ENCODE measurements at regions not wholly inside any gene's neighbourhood (a gene's known extent, or its start where the extent isn't known, plus 50 kb on each side); places are given as distances from the start of the nearest gene placed in this dataset.

DNA sequence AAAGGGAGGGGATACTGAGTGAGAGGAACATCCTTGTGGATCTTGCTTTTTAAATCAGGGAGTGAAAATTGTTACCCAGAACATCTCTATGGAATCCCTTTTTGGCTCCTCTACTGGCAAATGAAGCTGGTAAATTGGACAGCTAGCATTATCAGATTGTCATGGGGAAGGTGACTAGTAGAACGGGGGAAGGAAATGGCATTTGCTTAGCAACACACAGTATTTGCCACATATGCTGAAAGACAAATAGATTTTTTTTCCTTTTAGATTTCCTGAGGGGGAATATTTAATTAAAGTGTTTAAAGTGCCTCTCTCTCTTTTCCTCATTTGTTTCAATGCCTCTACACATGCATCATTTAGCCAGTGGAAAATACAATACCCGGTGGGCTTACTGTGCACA lies 573.5 kb downstream of the BCKDHB start:
- Histone ChIP-seq H3K4me3 (ENCODE audit: low read depth, low read length, poor library complexity, severe bottlenecking) (no peak overlapping the region), H3K4me1 (ENCODE audit: insufficient read depth, low read length, poor library complexity, severe bottlenecking) (no peaks in the 10 kb centered on the region), H3K36me3 (ENCODE audit: insufficient read depth, low read length, poor library complexity, severe bottlenecking) (no peaks in the 10 kb centered on the region), H3K27ac (ENCODE audit: low read depth, low read length, poor library complexity, severe bottlenecking) (no peak overlapping the region), H3K27me3 (replicated peaks; ENCODE audit: insufficient read depth, low read depth, low read length, poor library complexity) (no peaks in the 10 kb centered on the region), H3K9me3 (ENCODE audit: low read depth, low read length, poor library complexity, severe bottlenecking) (peaks cover 3% of the 10 kb centered on the region)
- intact Hi-C loops (cut with micrococcal nuclease; ENCODE audit: unreplicated experiment): no loop called here
- BruUV-seq (replicated peaks): no TSS peak
- TF ChIP-seq EZH2 (IDR thresholded peaks at IDR 0.05; ENCODE audit: borderline replicate concordance, low read depth, low read length, poor library complexity, severe bottlenecking): no peak
- TF ChIP-seq, protein P1, sequence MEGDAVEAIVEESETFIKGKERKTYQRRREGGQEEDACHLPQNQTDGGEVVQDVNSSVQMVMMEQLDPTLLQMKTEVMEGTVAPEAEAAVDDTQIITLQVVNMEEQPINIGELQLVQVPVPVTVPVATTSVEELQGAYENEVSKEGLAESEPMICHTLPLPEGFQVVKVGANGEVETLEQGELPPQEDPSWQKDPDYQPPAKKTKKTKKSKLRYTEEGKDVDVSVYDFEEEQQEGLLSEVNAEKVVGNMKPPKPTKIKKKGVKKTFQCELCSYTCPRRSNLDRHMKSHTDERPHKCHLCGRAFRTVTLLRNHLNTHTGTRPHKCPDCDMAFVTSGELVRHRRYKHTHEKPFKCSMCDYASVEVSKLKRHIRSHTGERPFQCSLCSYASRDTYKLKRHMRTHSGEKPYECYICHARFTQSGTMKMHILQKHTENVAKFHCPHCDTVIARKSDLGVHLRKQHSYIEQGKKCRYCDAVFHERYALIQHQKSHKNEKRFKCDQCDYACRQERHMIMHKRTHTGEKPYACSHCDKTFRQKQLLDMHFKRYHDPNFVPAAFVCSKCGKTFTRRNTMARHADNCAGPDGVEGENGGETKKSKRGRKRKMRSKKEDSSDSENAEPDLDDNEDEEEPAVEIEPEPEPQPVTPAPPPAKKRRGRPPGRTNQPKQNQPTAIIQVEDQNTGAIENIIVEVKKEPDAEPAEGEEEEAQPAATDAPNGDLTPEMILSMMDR (conservative IDR thresholded peaks at IDR 0.05; ENCODE audit: low read depth, low read length): no peak
- CTCF ChIA-PET: no interaction called here
- no peak for DNase-seq (ENCODE audit: low spot score)
- POLR2A ChIA-PET (ENCODE audit: low non-redundant PET): no interaction called here

DNA sequence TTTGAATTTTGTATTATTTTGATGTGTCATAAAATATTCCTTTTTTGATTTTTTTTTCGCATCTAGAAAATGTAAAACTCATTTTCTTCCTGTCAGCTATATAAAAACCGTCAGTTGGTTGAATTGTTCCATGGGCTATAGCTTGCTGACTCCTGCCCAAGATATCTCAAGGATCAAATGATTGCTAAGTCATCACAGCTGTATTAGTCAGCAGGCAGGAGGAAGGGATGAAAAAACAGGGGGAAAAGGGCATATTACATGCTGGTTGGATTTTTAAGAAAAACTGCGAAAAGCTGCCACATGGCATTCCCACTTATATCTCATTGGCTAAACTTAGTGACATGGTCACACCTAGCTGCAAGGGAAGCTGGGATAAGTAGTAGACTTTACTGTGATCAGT lies 569.9 kb downstream of the BCKDHB start:
- H3K27me3 ChIP-seq (replicated peaks; ENCODE audit: insufficient read depth, low read depth, low read length, poor library complexity): no peaks in the 10 kb centered on the region
- BruUV-seq (replicated peaks): no TSS peak
- ChIA-PET POLR2A (ENCODE audit: low non-redundant PET) (no interaction called here), CTCF (no interaction called here)
- no peak overlapping the region for H3K4me3 ChIP-seq (ENCODE audit: low read depth, low read length, poor library complexity, severe bottlenecking)
- H3K9me3 ChIP-seq (ENCODE audit: low read depth, low read length, poor library complexity, severe bottlenecking): peaks cover 3% of the 10 kb centered on the region
- H3K4me1 ChIP-seq (ENCODE audit: insufficient read depth, low read length, poor library complexity, severe bottlenecking): no peaks in the 10 kb centered on the region
- DNase-seq (ENCODE audit: low spot score): no peak
- no peaks in the 10 kb centered on the region for H3K36me3 ChIP-seq (ENCODE audit: insufficient read depth, low read length, poor library complexity, severe bottlenecking)
- H3K27ac ChIP-seq (ENCODE audit: low read depth, low read length, poor library complexity, severe bottlenecking): no peak overlapping the region
- TF ChIP-seq, protein P1 (conservative IDR thresholded peaks at IDR 0.05; ENCODE audit: low read depth, low read length): no peak
- intact Hi-C loops (cut with micrococcal nuclease; ENCODE audit: unreplicated experiment): no loop called here

DNA sequence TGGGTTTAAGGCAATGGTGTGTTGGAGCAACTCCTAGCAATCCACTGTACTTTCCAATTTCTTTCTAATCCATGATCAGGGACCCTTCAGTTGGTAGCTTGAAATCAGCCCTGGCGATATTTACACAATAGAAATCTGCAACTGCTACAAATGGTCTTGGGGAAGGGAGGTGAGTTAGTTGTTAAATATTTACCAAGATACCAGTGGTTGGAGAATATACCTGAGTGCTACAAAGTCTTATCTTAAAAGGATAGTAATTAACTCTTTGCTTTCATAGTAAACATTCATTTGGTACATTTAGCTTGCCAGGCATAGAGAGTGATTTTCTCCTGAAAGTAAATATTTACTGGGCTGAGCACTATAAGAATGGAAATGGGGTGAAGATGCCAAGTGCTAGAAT lies 568.2 kb downstream of the BCKDHB start:
- TF ChIP-seq EZH2 (IDR thresholded peaks at IDR 0.05; ENCODE audit: borderline replicate concordance, low read depth, low read length, poor library complexity, severe bottlenecking): no peak
- no peak overlapping the region for H3K4me3 ChIP-seq (ENCODE audit: low read depth, low read length, poor library complexity, severe bottlenecking)
- no peaks in the 10 kb centered on the region for H3K4me1 ChIP-seq (ENCODE audit: insufficient read depth, low read length, poor library complexity, severe bottlenecking)
- intact Hi-C loops (cut with micrococcal nuclease; ENCODE audit: unreplicated experiment): no loop called here
- no peak overlapping the region for H3K27ac ChIP-seq (ENCODE audit: low read depth, low read length, poor library complexity, severe bottlenecking)
- ChIA-PET POLR2A (ENCODE audit: low non-redundant PET) (no interaction called here), CTCF (no interaction called here)
- no peaks in the 10 kb centered on the region for H3K36me3 ChIP-seq (ENCODE audit: insufficient read depth, low read length, poor library complexity, severe bottlenecking)
- no peak for DNase-seq (ENCODE audit: low spot score)
- no peaks in the 10 kb centered on the region for H3K27me3 ChIP-seq (replicated peaks; ENCODE audit: insufficient read depth, low read depth, low read length, poor library complexity)
- H3K9me3 ChIP-seq (ENCODE audit: low read depth, low read length, poor library complexity, severe bottlenecking): peaks cover 3% of the 10 kb centered on the region
- no TSS peak for BruUV-seq (replicated peaks)

DNA sequence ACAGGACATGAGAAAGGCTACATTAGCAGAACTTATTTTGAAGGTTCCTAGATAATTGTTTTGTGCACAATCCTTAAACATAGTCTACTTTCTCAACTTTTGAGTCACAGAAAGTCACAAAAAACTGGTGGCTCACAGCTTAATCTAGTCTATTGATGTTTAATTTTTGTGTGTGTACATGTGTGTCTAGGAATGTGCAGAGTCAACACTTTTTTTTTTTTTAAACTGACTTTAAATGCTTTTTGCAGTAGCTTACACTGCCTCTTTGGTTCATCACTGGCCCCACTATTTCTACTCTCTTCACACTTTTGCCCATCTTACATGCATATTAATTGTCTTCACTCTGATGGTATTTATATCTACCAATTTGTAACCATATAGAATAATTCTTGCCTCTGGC lies 566.9 kb downstream of the BCKDHB start:
- Histone ChIP-seq H3K27me3 (replicated peaks; ENCODE audit: insufficient read depth, low read depth, low read length, poor library complexity) (no peaks in the 10 kb centered on the region), H3K4me1 (ENCODE audit: insufficient read depth, low read length, poor library complexity, severe bottlenecking) (no peaks in the 10 kb centered on the region), H3K27ac (ENCODE audit: low read depth, low read length, poor library complexity, severe bottlenecking) (no peak overlapping the region), H3K36me3 (ENCODE audit: insufficient read depth, low read length, poor library complexity, severe bottlenecking) (no peaks in the 10 kb centered on the region), H3K4me3 (ENCODE audit: low read depth, low read length, poor library complexity, severe bottlenecking) (no peak overlapping the region), H3K9me3 (ENCODE audit: low read depth, low read length, poor library complexity, severe bottlenecking) (peaks cover 3% of the 10 kb centered on the region)
- ChIA-PET CTCF (no interaction called here), POLR2A (ENCODE audit: low non-redundant PET) (no interaction called here)
- DNase-seq (ENCODE audit: low spot score): no peak
- intact Hi-C loops (cut with micrococcal nuclease; ENCODE audit: unreplicated experiment): no loop called here
- TF ChIP-seq, protein P1 (conservative IDR thresholded peaks at IDR 0.05; ENCODE audit: low read depth, low read length): no peak
- TF ChIP-seq EZH2 (IDR thresholded peaks at IDR 0.05; ENCODE audit: borderline replicate concordance, low read depth, low read length, poor library complexity, severe bottlenecking): no peak
- BruUV-seq (replicated peaks): no TSS peak
